Fibroblast of the aortic adventitia (primary cell): ENCODE measurements at regions not wholly inside any gene's neighbourhood (a gene's known extent, or its start where the extent isn't known, plus 50 kb on each side); places are given as distances from the start of the nearest gene placed in this dataset.

Source experiments
- DNase-seq: peaks from one replicate; pipeline ENCODE4 v3.0.0-alpha.2; 2010; ENCODE audit warnings: low read depth
- H3K4me3 ChIP-seq: 2 replicates; pipeline ENCODE4 v1.5.1; 2011; ENCODE audit warnings: low read depth, mild to moderate bottlenecking, control low read depth, low read length, moderate library complexity
- TF ChIP-seq, protein P1 (sequence below): IDR thresholded peaks from 2 replicates; pipeline ENCODE4 v1.5.1; 2011; ENCODE audit warnings: mild to moderate bottlenecking, low read length, control low read depth, inconsistent platforms; ENCODE audit not compliant: insufficient read depth

DNA sequence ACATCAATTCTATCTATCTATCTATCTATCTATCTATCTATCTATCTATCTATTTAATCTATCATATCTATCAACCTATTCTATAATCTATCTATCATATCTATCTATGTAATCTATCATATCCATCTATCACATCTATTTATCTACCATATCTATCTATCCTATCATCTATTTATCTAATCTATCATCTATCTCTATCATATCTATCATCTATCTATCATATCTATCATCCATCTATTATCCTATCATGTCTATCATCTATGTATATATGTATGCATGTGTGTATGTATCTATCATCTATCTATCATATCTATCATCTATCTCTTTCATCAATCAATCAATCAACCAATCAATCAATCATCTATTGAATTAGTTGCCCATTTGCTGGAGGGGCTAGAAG lies 159.3 kb upstream of the GALNT17 start:
- TF ChIP-seq, protein P1, sequence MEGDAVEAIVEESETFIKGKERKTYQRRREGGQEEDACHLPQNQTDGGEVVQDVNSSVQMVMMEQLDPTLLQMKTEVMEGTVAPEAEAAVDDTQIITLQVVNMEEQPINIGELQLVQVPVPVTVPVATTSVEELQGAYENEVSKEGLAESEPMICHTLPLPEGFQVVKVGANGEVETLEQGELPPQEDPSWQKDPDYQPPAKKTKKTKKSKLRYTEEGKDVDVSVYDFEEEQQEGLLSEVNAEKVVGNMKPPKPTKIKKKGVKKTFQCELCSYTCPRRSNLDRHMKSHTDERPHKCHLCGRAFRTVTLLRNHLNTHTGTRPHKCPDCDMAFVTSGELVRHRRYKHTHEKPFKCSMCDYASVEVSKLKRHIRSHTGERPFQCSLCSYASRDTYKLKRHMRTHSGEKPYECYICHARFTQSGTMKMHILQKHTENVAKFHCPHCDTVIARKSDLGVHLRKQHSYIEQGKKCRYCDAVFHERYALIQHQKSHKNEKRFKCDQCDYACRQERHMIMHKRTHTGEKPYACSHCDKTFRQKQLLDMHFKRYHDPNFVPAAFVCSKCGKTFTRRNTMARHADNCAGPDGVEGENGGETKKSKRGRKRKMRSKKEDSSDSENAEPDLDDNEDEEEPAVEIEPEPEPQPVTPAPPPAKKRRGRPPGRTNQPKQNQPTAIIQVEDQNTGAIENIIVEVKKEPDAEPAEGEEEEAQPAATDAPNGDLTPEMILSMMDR, result no peak
- H3K4me3 ChIP-seq, result no peak overlapping the region
- no peak for DNase-seq

- no peak overlapping the region for H3K4me3 ChIP-seq
- TF ChIP-seq, protein P1, result no peak
- DNase-seq, result no peak
These were observed 156.2 kb upstream of the GALNT17 start for GRCh38 chr7:70975754-70976153.

GRCh38 chr7:70986297-70986696 lies 145.6 kb upstream of the GALNT17 start:
- TF ChIP-seq, protein P1, result no peak
- H3K4me3 ChIP-seq, result no peak overlapping the region
- no peak for DNase-seq

GRCh38 chr7:70994176-70994575 lies 137.8 kb upstream of the GALNT17 start:
- DNase-seq, result no peak
- no peak overlapping the region for H3K4me3 ChIP-seq
- TF ChIP-seq, protein P1, result no peak

DNA sequence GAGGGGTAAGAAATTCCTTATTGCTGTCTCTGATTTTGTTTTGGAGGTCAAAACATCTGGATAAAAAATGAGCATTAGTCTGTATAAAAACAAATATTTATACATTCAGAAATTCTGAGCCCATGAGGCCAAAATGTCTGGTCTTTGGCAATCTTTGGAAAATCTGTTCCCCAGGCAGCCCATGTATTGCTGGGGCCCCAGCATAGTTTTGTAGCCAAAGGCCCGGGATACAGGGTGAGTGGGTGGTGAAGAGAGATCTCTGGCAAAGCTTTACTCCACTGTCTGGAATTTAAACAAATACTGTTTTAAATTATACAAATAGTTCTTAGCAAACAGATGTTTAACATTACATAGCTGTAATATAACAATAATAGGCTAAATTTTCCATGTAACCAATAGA lies 134.7 kb upstream of the GALNT17 start:
- H3K4me3 ChIP-seq, result no peak overlapping the region
- TF ChIP-seq, protein P1, result no peak
- DNase-seq, result no peak

- no peak for DNase-seq
- TF ChIP-seq, protein P1, result no peak
- H3K4me3 ChIP-seq, result no peak overlapping the region
These were observed 126.8 kb upstream of the GALNT17 start for GRCh38 chr7:71005109-71005508.

DNA sequence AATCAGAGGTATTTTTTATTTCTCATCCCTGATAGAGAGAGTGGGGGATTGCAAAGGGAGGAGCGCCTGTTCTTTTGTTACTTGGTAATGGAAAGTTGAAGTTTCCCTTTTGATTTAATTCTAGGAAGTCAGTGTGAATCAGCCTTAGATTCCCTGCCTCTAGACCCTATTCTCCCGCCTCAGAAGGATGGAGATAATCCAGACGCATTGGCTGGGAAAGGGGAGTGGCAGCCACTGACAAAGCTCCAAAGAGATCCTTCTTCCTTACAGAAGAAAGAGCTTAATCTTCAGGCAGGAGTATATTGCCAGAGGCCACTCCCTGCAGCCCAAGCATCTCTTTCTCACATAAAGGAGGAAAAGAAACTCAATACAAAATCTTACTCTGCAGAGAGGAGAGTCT lies 122.3 kb upstream of the GALNT17 start:
- TF ChIP-seq, protein P1, result no peak
- DNase-seq, result no peak
- H3K4me3 ChIP-seq, result no peak overlapping the region
